ENCODE measurements at regions not wholly inside any gene's neighbourhood (a gene's known extent, or its start where the extent isn't known, plus 50 kb on each side); places are given as distances from the start of the nearest gene placed in this dataset.

DNA sequence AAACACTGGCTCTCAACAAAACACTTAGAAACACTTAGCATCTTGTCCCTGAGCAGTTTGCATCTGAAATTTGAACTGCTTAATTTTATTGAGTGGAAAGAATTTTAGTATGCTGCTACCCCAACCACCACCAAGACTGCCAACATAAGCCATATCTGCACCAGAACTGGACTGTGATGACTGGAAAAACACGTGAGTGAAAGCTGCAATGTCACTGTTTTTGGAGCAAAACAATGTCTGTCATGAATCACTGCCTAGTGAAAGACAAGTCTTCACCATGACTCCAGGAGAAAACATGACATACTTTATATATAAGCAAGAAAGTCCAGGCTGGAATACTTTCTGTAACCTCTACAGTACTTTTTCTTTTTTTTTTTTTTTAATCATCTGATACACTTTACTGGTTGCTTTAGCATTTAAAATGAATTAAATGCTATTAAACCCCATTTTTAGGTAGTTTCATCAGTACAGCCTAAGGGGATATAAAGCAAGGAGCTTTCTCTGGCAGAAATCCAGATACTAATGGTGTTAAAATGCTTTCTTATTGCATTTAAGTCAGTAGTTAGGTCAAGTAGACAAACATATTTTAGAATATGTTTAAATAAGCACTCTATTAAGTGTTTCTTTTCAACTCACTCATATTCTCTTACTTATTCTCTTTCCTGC lies 2129.4 kb upstream of the PIK3C3 start:
- DNase-seq: no peak

DNA sequence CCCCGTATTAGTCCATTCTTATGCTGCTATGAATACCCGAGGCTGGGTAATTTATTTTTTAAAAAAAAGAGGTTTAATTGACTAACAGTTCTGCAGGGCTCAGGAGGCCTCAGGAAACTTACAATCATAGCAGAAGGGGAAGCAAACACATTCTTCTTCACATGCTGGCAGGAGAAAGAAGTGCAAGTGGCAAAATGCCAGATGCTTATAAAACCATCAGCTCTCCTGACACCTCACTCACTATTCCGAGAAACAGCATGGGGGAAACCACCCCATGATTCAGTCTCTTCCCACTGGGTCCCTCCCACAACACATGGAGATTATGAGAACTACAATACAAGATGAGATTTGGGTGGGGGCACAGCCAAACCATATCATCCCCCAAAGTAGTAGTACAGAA lies 2148.5 kb upstream of the PIK3C3 start:
- DNase-seq: no peak

DNA sequence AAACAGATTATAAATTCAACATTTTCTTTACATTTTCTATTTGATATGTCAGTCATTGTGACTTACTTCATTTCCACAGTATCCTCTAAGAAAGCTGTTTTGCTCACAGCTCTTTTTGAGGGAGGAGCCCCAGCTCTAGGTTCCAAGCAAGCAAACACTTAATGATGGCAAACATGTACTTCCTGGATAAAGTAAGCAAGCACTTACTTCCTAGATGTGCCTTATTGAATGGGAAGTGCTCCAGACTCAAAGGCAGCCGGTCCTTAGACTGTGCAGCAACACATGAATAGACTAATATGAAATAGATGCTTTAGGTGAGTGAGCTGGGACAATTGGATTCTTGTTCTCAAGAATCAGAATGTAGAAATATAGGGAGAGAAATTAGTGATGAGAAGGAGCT lies 2149.8 kb upstream of the PIK3C3 start:
- DNase-seq: no peak

DNA sequence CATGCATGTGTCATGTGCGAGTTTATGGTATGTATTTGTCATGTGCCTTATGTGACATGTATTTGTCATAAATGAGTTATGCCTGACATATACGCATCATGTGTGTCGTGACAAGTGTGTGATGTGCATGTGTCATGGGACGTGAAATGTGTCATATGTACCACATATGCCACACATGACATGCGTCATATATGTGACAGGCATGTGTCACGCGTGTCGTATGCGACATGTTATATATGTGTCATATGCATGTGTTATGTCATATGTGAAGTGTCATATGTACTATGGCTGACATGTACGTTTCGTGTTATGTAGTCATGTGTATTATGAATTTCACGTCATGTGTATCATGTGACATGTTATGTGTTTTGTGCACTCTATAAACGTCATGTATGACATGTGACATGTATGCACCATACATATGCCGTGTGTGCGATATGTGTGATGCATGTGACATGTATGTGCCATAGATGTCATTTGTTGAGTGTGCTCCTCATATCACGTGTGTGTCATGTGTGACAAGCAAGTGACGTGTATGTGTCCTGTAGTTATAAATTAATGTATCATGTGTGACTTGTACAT lies 2152.3 kb upstream of the PIK3C3 start:
- no peak for DNase-seq

DNA sequence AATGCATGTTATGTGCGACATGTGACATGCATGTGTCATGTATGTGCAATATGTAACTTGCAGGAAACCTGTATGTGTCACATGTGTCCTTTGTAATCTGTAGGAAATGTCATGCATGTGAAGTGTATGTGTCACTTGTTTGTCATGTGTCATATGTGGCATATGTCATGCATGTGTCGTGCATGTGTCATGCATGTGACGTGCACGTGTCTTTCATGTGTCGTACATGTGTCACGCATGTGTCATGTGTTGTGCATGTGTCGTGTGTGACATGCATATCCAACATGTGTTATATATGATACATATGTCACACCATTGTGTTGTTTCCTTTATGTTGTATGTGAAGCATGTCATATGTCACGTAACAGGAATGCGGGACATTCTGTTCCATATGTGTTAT lies 2153.2 kb upstream of the PIK3C3 start:
- no peak for DNase-seq

DNA sequence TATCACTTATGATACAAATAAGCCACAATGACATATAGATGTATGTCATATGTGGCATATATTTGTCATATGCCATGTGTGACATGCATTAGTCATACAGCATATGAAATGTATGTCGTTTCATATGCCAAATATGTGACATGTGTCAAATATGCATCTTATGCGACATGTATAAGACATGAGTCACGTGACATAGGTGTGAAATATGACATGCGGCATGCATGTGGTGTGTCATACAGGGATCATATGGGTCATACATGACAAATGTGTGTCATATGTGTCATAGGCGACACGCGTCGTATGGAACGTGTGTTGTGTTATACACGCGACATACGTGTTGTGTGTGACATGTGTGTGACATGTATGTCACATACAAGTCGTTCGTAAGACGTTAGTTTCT lies 2154.0 kb upstream of the PIK3C3 start:
- no peak for DNase-seq

DNA sequence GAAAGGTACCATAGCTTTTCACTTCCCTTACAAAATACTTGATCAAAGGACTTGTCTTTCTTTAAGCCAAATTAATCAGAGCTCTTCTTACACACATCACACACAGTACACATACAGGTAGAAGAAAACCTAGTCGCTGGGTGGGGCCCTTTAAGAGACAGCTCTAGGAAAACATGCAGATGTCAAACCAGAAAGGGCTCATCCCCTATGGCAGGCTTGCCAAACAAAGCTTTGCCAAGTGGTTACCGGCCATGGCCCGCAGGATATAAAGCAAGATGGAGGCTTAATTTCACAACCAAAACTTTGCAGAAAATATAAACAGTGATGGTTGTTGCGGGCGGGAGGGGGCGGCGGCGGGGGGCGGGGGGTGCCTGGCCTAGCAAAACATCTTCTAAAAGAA lies 2156.0 kb upstream of the PIK3C3 start:
- no peak for DNase-seq

DNA sequence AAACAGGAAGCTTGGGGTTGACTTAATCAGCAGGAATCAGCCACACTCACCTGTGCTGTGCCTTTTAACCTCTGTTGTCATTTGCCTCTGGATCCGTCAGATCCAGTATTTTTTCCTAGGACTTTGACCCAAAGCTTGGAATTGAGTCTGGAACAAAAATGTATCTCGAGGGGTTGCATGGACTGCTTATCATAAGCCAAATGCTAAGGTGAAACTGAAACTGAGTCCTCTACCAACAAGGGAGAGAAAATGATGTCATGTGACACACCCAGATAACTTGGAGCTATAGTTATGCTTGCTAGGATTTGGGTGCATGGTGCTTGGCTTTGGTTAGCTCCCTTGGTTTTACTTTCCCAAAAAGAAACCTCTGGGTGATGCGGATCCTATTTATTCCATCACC lies 2158.6 kb upstream of the PIK3C3 start:
- DNase-seq: no peak

DNA sequence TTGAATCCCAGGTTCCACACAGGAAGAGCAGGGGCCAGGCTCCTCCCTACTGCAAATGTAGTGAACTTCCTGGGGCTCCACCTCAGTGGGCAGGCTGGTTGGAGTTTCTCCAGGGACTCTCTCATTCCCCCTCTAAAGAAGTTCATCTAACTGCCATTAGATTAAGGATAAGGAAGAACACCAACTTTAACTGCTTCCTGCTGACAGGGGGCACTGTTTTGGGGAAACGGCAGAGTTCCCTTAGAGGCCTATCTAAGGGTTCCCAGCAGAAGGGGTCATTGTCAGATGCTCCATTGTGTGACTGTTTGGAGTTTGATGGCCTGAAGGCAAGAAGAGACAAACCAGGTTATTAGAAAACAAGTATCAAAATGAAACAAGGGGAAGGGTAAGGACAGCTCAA lies 2159.7 kb upstream of the PIK3C3 start:
- DNase-seq: no peak

DNA sequence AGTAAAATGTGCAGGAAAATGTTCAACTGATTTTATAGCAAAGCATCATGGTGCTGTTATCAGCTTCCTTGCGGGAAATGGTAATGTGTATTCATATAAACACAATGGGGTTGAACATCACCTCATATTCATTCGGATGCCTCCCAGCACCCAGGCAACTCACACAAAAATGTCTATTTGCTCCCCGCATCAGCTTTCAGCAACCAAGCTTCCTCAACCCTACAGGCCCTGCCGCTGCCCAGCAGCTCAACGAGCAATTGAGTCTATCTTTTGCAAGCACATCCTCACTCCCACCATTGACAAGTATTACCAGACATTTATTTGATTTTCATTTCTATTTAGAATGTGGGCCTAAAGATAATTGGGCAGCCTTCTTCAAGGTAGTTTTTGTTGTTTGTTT lies 2161.4 kb upstream of the PIK3C3 start:
- DNase-seq: no peak

DNA sequence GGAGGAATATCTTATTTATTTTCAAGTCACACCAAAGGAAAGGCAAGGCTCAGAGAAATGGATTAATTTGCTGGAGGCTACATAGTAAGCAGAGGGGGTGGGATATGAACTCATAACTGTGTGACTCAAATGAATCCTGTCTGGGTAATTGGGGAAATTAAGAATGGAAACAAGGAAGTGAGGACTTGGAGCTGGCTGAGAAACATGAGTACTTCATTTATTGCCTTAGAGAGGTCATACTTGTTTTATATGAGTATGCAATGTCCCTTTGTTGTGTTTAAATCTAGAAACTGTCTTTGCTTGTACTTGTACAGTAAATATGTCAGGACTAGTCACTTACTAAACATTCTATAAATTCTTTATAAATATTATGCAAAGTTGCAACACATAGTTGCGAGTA lies 2166.7 kb upstream of the PIK3C3 start:
- no peak for DNase-seq

DNA sequence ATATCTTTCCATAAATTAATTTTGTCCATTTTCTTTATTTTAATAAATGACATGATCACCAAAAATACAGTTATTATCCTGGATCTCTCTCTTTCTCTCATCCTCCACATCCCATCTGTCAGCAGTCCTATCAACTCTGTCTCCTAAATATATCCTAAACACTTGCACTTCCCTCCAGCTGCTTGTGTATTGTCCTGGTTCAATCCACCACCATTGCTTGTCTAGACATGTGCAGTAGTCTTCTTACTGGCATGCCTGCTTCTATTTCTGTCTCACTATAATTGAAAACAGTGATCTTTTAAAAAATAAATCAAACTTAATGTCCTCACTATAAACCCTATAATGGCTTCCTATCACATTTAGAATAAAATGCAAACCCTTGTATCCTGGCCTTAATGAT lies 2168.6 kb upstream of the PIK3C3 start:
- no peak for DNase-seq

DNA sequence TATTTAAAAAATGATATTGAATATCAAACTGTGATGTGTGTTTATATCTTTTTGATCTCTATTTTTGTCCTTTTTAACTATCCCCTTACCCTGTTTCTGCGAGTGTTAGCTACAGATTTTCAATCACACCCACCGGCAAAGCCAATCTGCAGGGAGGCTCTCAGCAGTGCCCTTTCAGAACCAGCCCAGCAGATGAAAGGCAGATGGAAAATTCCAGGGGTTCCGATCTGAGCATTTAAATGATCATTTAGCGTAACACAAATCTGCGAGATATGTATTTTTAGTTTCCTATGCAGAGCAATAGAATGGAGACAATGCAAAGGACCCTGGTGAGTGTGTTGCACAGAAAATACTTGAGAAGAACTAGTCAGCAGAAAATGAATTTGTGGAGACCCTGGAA lies 2170.5 kb upstream of the PIK3C3 start:
- DNase-seq: no peak

DNA sequence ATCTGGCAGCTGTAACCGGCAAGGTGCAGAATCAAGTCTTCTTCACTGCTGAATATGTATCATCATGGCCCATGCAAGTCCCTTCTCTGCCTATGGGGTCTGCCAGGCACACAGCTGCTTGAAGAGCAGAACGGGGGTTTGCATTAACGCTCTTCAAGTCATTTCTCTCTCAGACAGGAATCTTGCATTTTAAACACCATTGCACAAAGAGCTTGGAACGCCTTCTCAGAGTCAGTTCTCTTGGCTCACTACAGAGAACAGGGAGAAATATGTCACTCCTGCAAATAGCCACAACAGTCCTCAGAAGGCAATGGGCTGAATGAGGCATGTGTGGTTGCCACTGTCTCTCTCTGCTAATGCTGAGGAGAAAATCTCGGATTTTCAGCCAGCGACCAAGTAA lies 2173.5 kb upstream of the PIK3C3 start:
- DNase-seq: no peak

DNA sequence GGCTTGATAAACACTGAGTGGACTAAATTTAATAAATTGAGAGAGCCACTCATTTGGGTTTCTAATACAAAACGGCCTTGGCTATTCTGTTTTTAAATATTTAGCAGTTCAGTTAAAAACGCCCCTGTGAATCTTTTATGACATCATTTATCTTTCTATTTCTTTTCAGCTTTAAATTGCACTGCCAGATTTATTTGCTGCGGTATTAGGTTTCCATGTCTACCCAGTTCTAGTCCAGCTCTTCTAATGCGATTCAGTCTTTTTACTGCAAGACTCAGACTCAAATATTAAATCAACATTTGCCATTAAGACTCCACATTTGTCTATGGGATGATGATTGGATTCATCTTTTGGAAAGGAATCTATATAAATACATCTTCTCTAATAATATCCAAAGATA lies 2174.3 kb upstream of the PIK3C3 start:
- no peak for DNase-seq

DNA sequence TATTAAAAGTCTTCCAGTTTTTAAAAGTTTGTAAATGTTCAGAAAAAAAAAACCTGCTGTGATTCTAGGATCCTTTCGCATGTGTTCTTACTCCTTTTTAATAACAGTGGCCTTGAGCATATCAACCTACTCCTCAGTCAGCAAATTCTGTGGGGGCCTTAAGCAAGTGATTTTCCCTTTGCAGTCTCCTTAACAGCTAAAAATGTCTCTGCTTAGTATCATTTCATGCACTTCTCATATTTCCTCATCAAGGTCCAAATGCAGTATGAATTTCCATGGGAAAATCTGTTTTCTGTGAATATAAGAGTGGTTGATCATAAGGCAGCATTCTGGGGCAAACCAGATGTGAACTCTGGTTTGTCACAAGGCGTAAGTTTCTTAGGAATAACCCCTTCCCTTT lies 2175.1 kb upstream of the PIK3C3 start:
- DNase-seq: no peak

DNA sequence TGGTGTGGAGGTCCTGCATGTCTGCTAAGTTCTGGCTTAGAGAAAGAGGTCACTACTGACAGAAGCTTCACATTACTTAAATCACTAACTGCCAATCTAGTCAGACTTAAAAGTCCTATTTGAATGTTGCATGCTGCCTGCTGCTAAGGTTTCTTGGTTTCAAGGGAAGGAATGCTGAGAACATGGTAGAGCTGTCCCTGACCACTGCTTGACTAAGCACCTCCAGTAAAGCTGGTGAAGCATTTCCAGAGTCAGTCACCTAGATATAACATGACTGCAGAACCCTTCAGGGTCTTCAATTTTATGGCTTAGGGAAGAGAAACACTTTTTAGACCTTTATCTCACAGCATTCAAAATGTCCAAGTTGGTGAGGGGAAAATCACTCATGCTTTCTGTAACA lies 2178.3 kb upstream of the PIK3C3 start:
- DNase-seq: no peak

DNA sequence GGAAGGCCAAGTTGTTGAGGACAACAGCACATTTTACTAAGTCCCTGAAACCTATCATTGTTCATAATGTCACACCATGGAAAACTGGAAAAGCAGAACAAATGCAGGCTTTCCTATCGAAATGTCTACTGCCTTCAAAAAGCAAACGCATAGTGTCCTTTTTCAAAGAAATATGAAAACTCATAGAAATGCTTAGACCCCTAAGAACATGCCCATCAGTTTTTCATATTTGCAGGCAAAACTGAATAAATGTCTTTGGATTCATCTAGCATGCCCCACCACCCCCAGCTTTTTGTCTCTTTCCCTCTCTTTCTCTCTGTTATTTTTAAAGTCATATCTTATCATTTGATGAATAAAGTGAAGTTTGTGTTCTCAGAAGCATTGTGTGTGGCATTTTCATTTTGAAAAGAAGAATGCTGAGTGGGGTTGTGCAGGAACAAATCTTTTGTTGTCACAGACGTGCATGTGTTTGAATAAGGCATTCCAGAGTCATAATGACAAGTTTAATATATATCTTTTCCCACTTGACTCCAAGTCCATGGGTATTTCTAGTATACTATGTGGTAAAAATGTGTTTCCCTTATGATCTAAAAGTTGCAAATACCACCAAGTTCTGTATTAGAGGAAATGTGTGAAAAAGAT lies 2180.0 kb upstream of the PIK3C3 start:
- DNase-seq: no peak

DNA sequence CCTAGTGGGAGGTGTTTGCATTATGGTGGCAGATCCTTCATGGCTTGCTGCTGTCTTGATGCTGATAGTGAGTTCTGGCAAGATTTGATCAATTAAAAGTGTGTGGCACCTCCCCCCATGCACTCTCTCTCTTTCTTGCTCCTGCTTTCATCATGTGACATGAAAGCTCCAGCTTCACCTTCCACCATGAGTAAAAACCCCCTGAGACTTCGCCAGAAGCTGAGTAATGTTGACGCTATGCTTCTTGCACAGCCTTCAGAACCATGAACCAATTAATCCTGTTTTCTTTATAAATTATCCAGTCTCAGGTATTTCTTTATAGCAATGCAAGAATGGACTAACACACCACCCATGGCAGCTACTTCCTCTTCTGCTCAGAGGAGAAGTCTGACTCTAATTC lies 2181.4 kb upstream of the PIK3C3 start:
- DNase-seq: no peak

DNA sequence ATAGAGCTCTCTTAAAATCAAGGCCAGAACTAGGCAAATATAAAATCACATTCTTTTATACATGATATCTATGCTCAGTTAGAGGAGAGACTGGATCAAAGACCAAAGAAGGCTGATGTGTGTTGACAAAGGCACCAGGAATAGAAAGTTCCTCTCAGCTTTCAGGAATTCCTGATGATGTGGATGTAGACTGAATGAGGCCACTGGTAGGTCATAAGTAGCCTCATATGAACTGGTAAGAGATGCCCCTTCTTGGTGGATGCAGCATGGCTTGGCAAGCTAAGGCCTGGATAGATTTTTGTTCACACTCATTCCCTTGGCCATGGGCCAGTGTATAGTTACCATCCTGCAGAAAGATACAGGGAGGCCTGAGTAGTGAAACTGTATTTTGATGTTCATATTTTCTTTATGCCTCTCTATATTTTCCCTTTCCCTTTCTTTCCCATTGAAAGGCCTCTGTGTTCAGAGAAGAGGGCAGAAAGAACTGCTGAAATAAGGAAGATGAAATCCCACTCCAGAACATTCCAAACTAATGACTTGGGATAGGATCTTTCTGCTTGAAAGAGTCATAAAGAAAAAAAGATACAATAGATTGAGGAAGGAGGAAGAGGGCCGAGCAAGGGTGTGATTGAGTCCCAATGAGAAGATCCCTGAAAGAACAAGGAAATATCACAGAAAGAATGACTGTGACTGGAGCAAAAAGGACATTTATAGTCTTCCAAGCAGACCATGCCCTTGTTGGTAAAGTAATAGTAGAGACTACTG lies 2182.7 kb upstream of the PIK3C3 start:
- DNase-seq: no peak

DNA sequence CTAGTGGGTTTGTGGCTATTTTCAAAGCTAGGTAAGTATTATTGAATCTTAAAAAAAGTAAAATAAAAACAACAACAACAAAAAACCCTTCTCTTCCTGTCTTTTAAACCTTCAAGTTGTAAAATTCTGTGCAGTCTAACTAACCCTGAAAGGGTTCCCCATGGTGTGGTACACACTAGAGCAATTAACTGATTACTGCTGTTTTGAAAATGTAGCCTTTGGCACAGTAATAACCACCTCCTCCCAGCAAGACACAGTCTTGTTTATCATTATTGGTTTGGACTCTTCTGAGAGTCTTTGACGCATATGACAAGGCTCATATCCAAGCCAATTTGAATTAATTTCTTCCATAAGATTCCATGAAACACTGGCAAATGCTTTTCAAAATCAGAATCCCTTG lies 2184.6 kb upstream of the PIK3C3 start:
- DNase-seq: no peak

DNA sequence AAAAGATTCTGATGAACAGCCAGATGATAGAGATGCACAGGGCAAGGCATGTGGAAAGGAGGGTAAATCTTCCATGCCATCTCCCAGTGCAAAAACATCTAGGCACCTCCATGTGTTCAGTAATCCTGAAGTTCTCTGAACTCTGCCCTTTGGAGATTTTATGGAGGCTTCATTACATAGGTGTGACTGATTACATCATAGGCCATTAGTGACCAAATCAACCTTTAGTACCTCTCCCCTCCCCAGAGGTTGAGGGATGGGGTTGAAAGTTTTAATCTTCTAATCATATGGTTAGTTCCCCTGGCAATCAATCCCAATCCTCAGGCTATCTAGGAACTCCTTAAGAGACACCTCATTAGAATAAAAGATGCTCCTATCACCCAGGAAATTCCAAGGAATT lies 2190.2 kb upstream of the PIK3C3 start:
- no peak for DNase-seq

DNA sequence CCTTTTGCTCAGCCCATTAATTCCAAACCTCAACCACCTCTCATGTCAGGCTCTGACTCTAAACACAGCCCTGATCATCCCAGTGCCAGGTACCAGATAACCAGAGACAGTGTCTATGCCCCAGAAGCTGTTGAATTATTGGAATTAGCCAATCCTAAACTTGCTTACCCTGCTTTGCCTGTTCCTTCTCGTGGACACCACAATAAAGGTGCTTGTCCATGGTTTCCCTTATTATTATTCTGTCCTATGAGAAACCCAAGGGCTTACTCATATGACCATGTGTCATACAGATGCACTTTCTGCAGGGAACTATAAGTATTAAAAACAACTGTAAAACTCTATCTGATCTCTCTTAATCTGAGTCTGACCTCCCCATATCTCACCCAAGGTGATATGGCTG lies 2193.8 kb upstream of the PIK3C3 start:
- DNase-seq: no peak

DNA sequence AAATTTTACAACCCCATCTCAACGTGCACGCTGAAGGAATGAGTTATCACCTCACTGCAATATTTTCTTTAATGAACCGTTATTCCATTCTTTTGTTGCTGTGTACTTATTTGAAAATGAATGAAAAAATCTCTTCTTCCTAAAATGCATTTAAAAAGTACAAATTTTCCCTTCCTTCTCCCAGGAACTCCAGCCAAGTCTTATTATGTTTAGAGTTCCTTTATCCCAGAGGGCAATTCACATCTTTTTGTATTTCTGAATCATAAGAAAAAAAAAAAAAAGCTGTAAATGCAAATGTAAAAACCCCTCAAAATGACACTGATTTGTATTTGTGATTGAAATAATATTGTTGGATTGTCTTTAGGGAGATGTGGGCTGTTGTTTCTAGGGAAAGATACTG lies 2194.3 kb upstream of the CELF4 start:
- no peak for DNase-seq

Data from activated CD4-positive, alpha-beta T cell treated with anti-CD3 and anti-CD28 coated beads, Interleukin-2, amount 50 U/mL, for 48 hours (primary cell).